KMS-11 (cell line): ENCODE measurements at regions not wholly inside any gene's neighbourhood (a gene's known extent, or its start where the extent isn't known, plus 50 kb on each side); places are given as distances from the start of the nearest gene placed in this dataset.

Source experiments
- H2AFZ ChIP-seq: fragments of 200-600 bp; sonication (generic); 2 replicates; pipeline ENCODE4 v1.6.1; 2016; ENCODE audit warnings: antibody characterized with exemption, mixed run types, low read depth
- H3K27ac ChIP-seq: fragments of 200-600 bp; sonication (generic); 2 replicates; pipeline ENCODE4 v1.6.1; 2016; ENCODE audit warnings: mild to moderate bottlenecking, mixed run types
- H3K27me3 ChIP-seq: fragments of 200-600 bp; sonication (generic); 2 replicates; pipeline ENCODE4 v1.6.1; 2017; ENCODE audit warnings: mild to moderate bottlenecking, low read depth, mixed run types, moderate library complexity; ENCODE audit not compliant: insufficient read depth
- H3K36me3 ChIP-seq: fragments of 200-600 bp; sonication (generic); 2 replicates; pipeline ENCODE4 v1.6.1; 2017; ENCODE audit warnings: mild to moderate bottlenecking, mixed run types; ENCODE audit not compliant: insufficient read depth
- H3K4me1 ChIP-seq: fragments of 200-600 bp; sonication (generic); 2 replicates; pipeline ENCODE4 v1.6.1; 2016; ENCODE audit warnings: mild to moderate bottlenecking, low read depth, mixed run types; ENCODE audit not compliant: poor library complexity, severe bottlenecking
- H3K4me2 ChIP-seq: fragments of 200-600 bp; sonication (generic); 2 replicates; pipeline ENCODE4 v1.7.0; 2016; ENCODE audit warnings: mild to moderate bottlenecking, mixed run types
- H3K4me3 ChIP-seq: fragments of 200-600 bp; sonication (generic); IDR thresholded peaks from 2 replicates; pipeline ENCODE4 v1.6.1; 2017; ENCODE audit warnings: low read depth, low read length, mixed read lengths; ENCODE audit not compliant: insufficient read depth
- H3K79me2 ChIP-seq: fragments of 200-600 bp; sonication (generic); 2 replicates; pipeline ENCODE4 v1.6.1; 2016; ENCODE audit warnings: low read depth, mixed run types; ENCODE audit not compliant: insufficient read depth
- H3K9ac ChIP-seq: fragments of 200-600 bp; sonication (generic); 2 replicates; pipeline ENCODE4 v1.6.1; 2016; ENCODE audit warnings: mild to moderate bottlenecking, mixed run types
- H4K20me1 ChIP-seq: fragments of 200-600 bp; sonication (generic); 2 replicates; pipeline ENCODE4 v1.6.1; 2016; ENCODE audit warnings: mild to moderate bottlenecking, mixed run types; ENCODE audit not compliant: insufficient read depth
- TF ChIP-seq, protein P1 (sequence below): fragments of 200-600 bp; sonication (generic); conservative IDR thresholded peaks from 2 replicates; pipeline ENCODE4 v1.6.1; 2017; ENCODE audit warnings: low read depth, mild to moderate bottlenecking, antibody characterized with exemption, low read length, moderate library complexity, mixed read lengths

DNA sequence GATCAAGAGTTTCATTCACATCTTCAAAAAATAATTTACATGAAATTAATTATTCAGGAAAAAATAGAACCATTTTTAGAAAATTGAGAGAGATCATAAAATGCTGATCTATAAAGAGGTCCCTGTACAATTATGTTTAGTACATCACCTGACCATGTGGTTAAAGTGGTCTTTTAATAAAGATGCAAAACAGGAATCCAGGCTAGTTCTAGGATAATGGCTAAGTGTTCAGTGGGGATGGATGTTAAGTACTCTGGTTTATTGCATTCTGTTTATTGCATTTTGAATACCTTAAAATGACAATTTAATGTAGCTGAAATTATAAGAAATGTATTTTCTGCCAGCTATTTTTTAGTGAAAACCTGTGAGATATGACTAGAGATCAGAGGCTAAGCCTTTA is 72.0 kb upstream of the SMC2 start:
- TF ChIP-seq, protein P1, sequence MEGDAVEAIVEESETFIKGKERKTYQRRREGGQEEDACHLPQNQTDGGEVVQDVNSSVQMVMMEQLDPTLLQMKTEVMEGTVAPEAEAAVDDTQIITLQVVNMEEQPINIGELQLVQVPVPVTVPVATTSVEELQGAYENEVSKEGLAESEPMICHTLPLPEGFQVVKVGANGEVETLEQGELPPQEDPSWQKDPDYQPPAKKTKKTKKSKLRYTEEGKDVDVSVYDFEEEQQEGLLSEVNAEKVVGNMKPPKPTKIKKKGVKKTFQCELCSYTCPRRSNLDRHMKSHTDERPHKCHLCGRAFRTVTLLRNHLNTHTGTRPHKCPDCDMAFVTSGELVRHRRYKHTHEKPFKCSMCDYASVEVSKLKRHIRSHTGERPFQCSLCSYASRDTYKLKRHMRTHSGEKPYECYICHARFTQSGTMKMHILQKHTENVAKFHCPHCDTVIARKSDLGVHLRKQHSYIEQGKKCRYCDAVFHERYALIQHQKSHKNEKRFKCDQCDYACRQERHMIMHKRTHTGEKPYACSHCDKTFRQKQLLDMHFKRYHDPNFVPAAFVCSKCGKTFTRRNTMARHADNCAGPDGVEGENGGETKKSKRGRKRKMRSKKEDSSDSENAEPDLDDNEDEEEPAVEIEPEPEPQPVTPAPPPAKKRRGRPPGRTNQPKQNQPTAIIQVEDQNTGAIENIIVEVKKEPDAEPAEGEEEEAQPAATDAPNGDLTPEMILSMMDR = no peak

DNA sequence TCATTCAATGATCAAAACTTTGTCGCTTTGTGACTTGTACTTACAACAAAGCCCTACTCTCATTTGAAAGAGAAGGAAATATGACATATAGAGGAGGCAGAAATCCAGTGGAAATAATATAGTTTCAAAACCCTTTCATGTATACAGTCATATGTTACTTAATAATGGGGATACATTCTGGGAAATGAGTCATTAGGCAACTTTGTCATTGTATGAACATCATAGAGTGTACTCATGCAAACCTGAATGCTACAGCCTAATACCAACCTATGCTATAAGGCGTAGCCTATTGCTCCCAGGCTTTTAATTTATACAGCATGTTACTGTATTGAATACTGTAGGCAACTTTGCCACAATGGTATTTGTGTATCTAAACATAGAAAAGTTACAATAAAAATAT is 69.0 kb upstream of the SMC2 start:
- TF ChIP-seq, protein P1 = no peak
- H3K27ac ChIP-seq = no peak overlapping the region
- H3K4me2 ChIP-seq = no peak overlapping the region
- no peak overlapping the region for H3K9ac ChIP-seq
- no peaks in the 10 kb centered on the region for H4K20me1 ChIP-seq
- H3K4me1 ChIP-seq = peaks cover 3% of the 10 kb centered on the region
- no peak overlapping the region for H3K4me3 ChIP-seq
- H3K79me2 ChIP-seq = no peaks in the 10 kb centered on the region
- no peak overlapping the region for H2AFZ ChIP-seq
- no peaks in the 10 kb centered on the region for H3K36me3 ChIP-seq
- no peaks in the 10 kb centered on the region for H3K27me3 ChIP-seq

More for the DNA sequence above, 72.0 kb upstream of the SMC2 start:
- no peak overlapping the region for H2AFZ ChIP-seq
- H3K27ac ChIP-seq = no peak overlapping the region
- H3K79me2 ChIP-seq = no peaks in the 10 kb centered on the region
- no peak overlapping the region for H3K4me2 ChIP-seq
- no peak overlapping the region for H3K9ac ChIP-seq
- no peaks in the 10 kb centered on the region for H3K36me3 ChIP-seq
- no peak overlapping the region for H3K4me3 ChIP-seq
- H3K27me3 ChIP-seq = no peaks in the 10 kb centered on the region
- H4K20me1 ChIP-seq = no peaks in the 10 kb centered on the region
- no peaks in the 10 kb centered on the region for H3K4me1 ChIP-seq

DNA sequence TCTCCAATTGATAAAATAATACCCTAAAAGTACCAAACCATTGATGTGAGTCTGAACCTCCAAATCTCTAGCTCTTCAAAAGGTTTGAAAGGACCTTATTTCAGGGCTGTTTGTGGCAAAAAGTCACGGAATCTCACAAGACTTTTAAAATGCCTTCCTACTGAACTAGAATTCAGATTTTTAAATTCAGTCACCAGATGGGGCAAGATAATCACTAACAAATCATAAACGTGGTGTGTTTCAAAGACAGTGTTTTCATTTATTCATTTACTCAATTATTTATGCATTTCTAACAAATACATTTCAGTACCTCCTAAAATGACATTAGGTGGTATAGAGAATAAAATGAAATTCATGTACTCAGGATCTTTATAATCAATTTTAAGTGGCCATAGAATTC is 68.2 kb upstream of the SMC2 start:
- no peaks in the 10 kb centered on the region for H4K20me1 ChIP-seq
- TF ChIP-seq, protein P1 = no peak
- no peaks in the 10 kb centered on the region for H3K36me3 ChIP-seq
- no peak overlapping the region for H2AFZ ChIP-seq
- no peak overlapping the region for H3K4me3 ChIP-seq
- H3K27ac ChIP-seq = no peak overlapping the region
- no peak overlapping the region for H3K9ac ChIP-seq
- H3K79me2 ChIP-seq = no peaks in the 10 kb centered on the region
- no peak overlapping the region for H3K4me2 ChIP-seq
- peaks cover 3% of the 10 kb centered on the region for H3K4me1 ChIP-seq
- no peaks in the 10 kb centered on the region for H3K27me3 ChIP-seq

DNA sequence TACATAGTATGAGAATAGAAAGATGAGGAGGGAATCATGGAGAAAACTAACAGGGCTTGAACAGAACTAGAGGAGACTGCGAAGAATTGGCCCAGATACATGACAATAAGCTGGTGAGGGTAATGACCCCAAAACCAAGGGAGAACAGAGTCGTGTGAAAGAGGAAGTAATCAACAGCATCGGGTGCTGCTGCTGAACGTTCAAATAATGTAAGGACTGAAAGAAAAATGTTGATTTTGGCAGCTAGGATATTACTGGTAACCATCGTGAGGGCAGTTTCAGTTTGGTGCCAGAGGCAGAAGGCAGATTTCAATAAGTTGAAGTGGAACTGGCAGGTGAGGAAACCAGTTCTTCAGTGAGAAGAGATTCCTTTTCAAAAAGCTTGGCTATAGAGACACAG is 66.8 kb upstream of the SMC2 start:
- H3K27me3 ChIP-seq = no peaks in the 10 kb centered on the region
- H3K4me2 ChIP-seq = no peak overlapping the region
- no peaks in the 10 kb centered on the region for H4K20me1 ChIP-seq
- H3K27ac ChIP-seq = no peak overlapping the region
- no peaks in the 10 kb centered on the region for H3K36me3 ChIP-seq
- H3K4me3 ChIP-seq = no peak overlapping the region
- no peaks in the 10 kb centered on the region for H3K79me2 ChIP-seq
- H2AFZ ChIP-seq = no peak overlapping the region
- peaks cover 3% of the 10 kb centered on the region for H3K4me1 ChIP-seq
- no peak overlapping the region for H3K9ac ChIP-seq
- TF ChIP-seq, protein P1 = no peak
